Astrocyte of the cerebellum (primary cell): ENCODE measurements at regions not wholly inside any gene's neighbourhood (a gene's known extent, or its start where the extent isn't known, plus 50 kb on each side); places are given as distances from the start of the nearest gene placed in this dataset.
"Not testable (repeated sequence)": the region's sequence is repeated elsewhere in the genome, so short reads cannot be mapped to it uniquely, and the experiment has no call there.

Experiments used
- DNase-seq: peaks from one replicate; pipeline ENCODE4 v3.0.0-alpha.2; 2011; ENCODE audit warnings: low read depth
- H3K4me3 ChIP-seq: 2 replicates; pipeline ENCODE4 v1.5.1; 2011; ENCODE audit warnings: mild to moderate bottlenecking, low read depth, low read length, moderate library complexity
- CTCF ChIP-seq: IDR thresholded peaks from 2 replicates; pipeline ENCODE4 v1.5.1; 2012; ENCODE audit warnings: low read length, low read depth, moderate library complexity, mild to moderate bottlenecking; ENCODE audit errors: missing control alignments
- in situ Hi-C: cut with HindIII; loops from 2 replicates; pipeline ENCODE4 v1.10.0; 2017; ENCODE audit warnings: low sequenced_read_pairs

GRCh38 chr17:21511363-21512195 lies 135.4 kb downstream of the KCNJ12 start:
- TF ChIP-seq CTCF: peak; percentile 79
- peak; percentile 46 for DNase-seq
- H3K4me3 ChIP-seq: peak overlapping the region; percentile 50
- in situ Hi-C loops: no loop called here

- no peak for TF ChIP-seq CTCF
- no peak overlapping the region for H3K4me3 ChIP-seq
- no peak for DNase-seq
- in situ Hi-C loops: no loop called here
These were observed 136.3 kb downstream of the KCNJ12 start for GRCh38 chr17:21512307-21513011.

GRCh38 chr17:21513012-21513570 lies 136.9 kb downstream of the KCNJ12 start:
- H3K4me3 ChIP-seq: no peak overlapping the region
- in situ Hi-C loops: no loop called here
- peak; percentile 76 for TF ChIP-seq CTCF
- peak; percentile 47 for DNase-seq

GRCh38 chr17:21514567-21514966 lies 138.4 kb downstream of the KCNJ12 start:
- H3K4me3 ChIP-seq, in situ Hi-C loops, DNase-seq: not testable (repeated sequence)

- H3K4me3 ChIP-seq: no peak overlapping the region
- no peak for TF ChIP-seq CTCF
- in situ Hi-C loops: no loop called here
- no peak for DNase-seq
These were observed 141.6 kb downstream of the KCNJ12 start for GRCh38 chr17:21517538-21518293.

- no peak for TF ChIP-seq CTCF
- in situ Hi-C loops: no loop called here
- no peak for DNase-seq
- H3K4me3 ChIP-seq: no peak overlapping the region
These were observed 146.7 kb downstream of the KCNJ12 start for GRCh38 chr17:21522755-21523336.
